Dendritic cell treated with granulocyte-macrophage colony-stimulating factor and Interleukin-4, amounts not matched to agents 40 ng/mL and 50 ng/mL, for 4 days (primary cell): ENCODE measurements at regions not wholly inside any gene's neighbourhood (a gene's known extent, or its start where the extent isn't known, plus 50 kb on each side); places are given as distances from the start of the nearest gene placed in this dataset.
A peak's percentile ranks its signal among the peaks of the same experiment; 100 is the strongest.
"Not testable (repeated sequence)": the region's sequence is repeated elsewhere in the genome, so short reads cannot be mapped to it uniquely, and the experiment has no call there.

Experiments
- H3K27ac Mint-ChIP-seq: one replicate; pipeline ENCODE4 v1.8.0; 2022; ENCODE audit warnings: mild to moderate bottlenecking, mixed read lengths
- H3K27me3 Mint-ChIP-seq: one replicate; pipeline ENCODE4 v1.8.0; 2022; ENCODE audit warnings: mild to moderate bottlenecking, mixed read lengths
- H3K36me3 Mint-ChIP-seq: one replicate; pipeline ENCODE4 v1.8.0; 2022; ENCODE audit warnings: low read depth, mixed read lengths
- H3K4me1 Mint-ChIP-seq: one replicate; pipeline ENCODE4 v1.8.0; 2022; ENCODE audit warnings: low read depth, mixed read lengths
- H3K4me3 Mint-ChIP-seq: one replicate; pipeline ENCODE4 v1.8.0; 2022; ENCODE audit warnings: mild to moderate bottlenecking, moderate library complexity, mixed read lengths
- H3K9me3 Mint-ChIP-seq: one replicate; pipeline ENCODE4 v1.8.0; 2022; ENCODE audit warnings: mixed read lengths
- intact Hi-C: fragments of 100-400 bp; cut with micrococcal nuclease; formaldehyde crosslinking; loops from one replicate; pipeline ENCODE4 v1.15.0; 2022

DNA sequence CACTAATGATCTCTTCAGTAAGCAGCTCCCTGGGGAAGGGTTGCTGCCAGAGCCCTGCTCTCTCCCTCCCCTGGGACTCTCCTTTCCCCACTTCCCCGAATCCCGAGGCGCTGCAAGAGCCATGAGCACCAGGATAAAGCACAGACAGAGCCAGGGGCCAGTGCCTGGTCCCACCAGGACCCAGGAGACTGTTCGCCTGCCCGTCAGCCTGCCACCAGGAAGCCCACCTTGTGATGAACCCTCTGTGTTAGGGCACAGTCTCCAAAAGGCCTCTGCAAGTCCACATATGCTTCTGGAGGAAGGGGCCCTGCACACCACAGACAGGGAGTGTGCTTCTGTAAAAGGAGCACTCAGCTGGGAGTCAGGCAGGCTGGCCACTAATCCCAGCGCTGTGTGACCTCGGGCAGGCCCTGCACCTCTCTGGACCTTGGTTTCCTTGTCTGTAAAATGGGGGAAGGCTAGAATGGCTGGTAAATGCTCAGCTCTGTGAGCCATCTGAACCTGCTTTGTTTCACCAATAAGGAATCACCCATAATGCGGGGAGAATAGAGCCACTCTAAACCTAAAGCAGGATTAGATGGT lies 209.4 kb downstream of the TBC1D2B start:
- intact Hi-C loops, result not testable (repeated sequence)

DNA sequence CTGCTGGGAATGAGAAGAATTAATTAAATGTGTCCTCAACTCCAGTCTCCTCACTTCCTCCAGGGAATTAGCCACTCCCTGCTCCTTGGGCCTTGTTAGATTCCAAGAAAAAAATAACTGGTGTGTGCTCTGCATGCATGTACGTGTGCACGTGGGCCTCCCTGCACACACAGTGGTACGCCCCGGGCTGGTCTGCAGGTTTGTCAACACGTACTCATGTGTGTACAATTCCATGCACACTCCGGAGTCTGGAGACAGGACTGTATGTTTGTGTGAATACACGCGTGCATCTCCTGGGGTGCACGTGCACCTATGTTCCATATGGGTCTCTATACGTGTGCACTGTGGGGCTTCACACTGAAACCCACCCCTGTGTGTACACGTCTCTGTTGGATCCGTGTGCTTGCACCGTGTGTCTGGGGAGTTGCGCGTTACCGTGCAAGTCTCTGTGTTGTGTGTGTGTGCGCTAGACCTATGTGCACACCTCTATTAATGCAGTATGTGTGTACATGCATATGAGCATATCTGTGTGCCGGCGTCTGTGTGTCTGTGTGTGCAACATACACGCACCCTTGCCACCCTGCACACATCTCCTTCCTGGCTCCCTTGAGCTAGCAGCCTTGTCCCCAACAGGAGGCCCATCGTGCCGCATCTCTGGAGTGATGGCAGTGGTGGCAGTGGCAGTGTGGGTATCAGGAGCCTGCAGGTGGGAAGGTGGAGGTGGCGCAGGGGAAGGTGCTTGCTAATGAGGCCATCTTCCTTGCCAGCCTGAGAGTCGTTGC lies 210.1 kb downstream of the TBC1D2B start:
- H3K4me1 Mint-ChIP-seq, result no peaks in the 10 kb centered on the region
- no peak overlapping the region for H3K4me3 Mint-ChIP-seq
- no peak overlapping the region for H3K27ac Mint-ChIP-seq
- no peaks in the 10 kb centered on the region for H3K9me3 Mint-ChIP-seq
- no peaks in the 10 kb centered on the region for H3K36me3 Mint-ChIP-seq
- H3K27me3 Mint-ChIP-seq, result peaks cover 12% of the 10 kb centered on the region
- intact Hi-C loops, result no loop called here

More for the DNA sequence above, 209.4 kb downstream of the TBC1D2B start:
- not testable (repeated sequence) for H3K27ac Mint-ChIP-seq, H3K9me3 Mint-ChIP-seq, H3K4me1 Mint-ChIP-seq, H3K36me3 Mint-ChIP-seq, H3K4me3 Mint-ChIP-seq
- H3K27me3 Mint-ChIP-seq, result peaks cover 12% of the 10 kb centered on the region

DNA sequence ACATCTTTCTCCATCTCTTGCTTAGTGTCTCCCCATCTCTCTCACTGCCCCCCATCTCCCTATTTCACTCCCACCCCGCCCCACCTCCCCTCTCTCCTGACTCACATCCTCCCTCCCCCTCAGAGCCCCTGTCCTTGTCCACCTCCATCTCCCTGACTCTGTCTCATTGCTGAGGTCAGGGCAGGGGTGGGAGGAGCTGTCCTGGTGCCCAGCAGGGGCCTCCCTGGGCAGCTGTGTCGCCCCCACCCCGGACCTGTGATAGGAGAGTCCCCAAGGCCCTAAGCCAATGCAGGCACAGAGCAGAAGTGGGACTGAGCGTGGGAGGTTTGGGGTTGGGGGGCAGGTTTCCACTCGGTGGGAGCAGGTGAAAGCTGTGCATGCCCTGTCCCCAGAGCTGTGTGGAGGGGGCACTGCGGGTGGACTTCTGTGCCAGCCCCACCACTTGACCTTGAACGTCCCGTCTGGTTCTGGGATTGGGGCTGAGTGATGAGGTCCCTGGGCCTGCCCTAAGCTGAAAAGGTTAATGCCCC lies 210.8 kb downstream of the TBC1D2B start:
- H3K4me1 Mint-ChIP-seq, result no peaks in the 10 kb centered on the region
- no peaks in the 10 kb centered on the region for H3K36me3 Mint-ChIP-seq
- H3K9me3 Mint-ChIP-seq, result no peaks in the 10 kb centered on the region
- H3K27me3 Mint-ChIP-seq, result peaks cover 12% of the 10 kb centered on the region
- no peak overlapping the region for H3K27ac Mint-ChIP-seq
- intact Hi-C loops, result no loop called here
- H3K4me3 Mint-ChIP-seq, result no peak overlapping the region

DNA sequence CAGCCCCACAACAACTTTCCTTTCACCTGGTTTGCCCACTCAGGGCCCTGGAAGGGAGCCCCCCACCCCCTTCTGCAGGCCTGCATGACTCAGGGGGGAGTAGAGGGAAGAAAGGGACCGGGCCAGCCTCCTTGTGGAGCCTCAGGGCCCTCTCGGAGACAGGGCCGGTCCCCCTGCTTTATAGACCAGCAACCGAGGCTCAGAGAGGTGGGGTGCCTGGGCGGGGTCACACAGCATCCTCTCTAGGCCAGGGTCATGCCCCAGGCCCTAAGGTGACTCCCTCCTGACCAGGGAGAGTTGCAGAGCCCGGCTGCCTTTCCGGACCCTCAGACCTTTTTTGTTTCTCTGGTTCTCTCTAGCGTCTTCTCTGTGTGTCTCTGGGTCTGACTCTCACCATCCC lies 211.3 kb downstream of the TBC1D2B start:
- H3K27me3 Mint-ChIP-seq, result peaks cover 8% of the 10 kb centered on the region
- intact Hi-C loops, result no loop called here
- no peaks in the 10 kb centered on the region for H3K36me3 Mint-ChIP-seq
- no peaks in the 10 kb centered on the region for H3K9me3 Mint-ChIP-seq
- H3K27ac Mint-ChIP-seq, result no peak overlapping the region
- no peak overlapping the region for H3K4me3 Mint-ChIP-seq
- H3K4me1 Mint-ChIP-seq, result no peaks in the 10 kb centered on the region

DNA sequence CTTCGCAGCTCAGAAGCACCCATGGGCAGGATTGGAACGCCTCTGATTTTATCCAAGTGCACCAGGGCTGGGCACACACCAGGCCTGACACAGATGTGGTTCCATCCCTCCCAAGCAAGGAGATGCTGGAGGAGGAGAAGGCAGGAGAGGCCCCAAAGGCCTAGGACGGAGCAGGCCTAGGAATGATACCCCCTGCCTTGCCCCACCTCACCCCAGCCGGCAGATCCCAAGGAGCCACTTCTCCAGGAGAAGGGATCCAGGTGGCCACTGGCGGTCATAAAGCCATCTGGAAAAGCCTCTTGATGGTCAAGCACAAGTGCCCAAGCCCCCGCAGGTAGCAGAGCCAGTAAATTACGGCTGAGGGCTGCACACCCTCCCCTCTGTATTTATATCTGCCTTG lies 211.8 kb downstream of the TBC1D2B start:
- peaks cover 5% of the 10 kb centered on the region for H3K27me3 Mint-ChIP-seq
- H3K36me3 Mint-ChIP-seq, result no peaks in the 10 kb centered on the region
- no peaks in the 10 kb centered on the region for H3K9me3 Mint-ChIP-seq
- H3K4me1 Mint-ChIP-seq, result no peaks in the 10 kb centered on the region
- no peak overlapping the region for H3K4me3 Mint-ChIP-seq
- H3K27ac Mint-ChIP-seq, result no peak overlapping the region
- intact Hi-C loops, result no loop called here

DNA sequence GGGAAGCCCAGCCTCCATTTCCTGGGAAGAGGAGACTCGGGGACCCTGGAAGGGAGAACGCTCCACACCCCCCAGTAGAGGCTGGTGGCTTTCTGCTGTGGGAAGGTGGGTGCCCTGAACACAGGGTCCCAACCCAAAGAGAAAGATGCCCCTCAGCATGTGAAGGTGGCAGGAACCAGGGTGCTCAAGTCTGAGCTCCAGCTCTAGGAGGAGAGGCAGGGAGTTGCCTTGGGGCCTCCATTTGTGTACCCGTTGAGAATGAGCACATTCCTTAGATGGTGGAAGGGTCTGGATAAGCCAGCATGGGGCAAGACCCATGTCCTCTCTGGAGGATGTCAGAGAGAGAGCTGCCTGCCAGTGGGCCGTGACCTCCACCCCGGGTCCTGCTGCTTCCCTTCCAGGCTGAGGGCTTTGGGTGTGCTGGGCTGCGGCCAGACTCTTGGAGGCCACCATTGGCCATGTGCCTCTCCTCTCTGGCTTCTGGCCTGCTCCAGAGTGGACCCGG lies 212.4 kb downstream of the TBC1D2B start:
- no peaks in the 10 kb centered on the region for H3K9me3 Mint-ChIP-seq
- intact Hi-C loops, result no loop called here
- no peaks in the 10 kb centered on the region for H3K4me1 Mint-ChIP-seq

DNA sequence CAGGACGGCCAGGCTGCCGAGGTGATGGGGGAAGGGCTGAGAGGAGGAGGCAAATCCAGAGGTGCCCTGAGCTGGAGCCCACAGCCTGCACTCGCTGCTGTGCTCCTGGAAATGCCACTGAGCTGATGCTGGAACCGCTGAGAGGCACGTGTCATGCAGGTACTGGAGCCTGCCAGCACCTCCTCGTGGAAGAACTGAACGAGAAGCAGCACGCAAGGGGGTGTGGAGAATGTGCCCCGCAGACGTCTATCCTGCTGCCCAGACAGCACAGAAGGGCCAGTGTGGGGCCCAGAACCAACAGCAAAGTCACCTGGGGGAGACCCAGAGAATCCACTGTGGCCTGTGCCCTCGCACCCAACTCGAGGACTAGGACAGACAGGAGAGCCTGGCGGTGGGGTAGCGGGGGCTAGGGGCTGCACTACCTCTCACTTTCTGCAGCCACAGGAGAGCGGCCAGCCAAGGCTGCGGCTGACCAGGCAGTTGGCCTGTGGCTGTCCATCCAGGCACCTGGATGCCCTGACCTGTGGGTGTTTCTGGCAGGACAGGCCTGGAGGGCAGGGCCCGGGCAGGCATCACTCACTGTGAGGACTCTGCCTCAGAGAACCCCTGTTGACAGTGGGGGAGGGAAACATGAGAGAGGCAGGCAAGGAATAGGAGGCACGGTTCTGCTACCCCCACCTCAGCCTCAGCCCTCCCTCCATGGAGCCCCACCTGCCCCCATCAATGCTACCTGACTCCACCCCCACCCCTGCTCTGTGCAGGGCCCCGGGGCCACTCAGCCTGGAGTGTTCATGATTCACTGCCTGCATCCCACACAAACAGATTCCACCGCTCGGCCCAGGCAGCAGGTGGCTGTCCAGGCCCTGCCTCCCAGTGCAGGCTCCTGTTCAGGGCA lies 213.1 kb downstream of the TBC1D2B start:
- intact Hi-C loops, result no loop called here
- no peaks in the 10 kb centered on the region for H3K36me3 Mint-ChIP-seq
- peaks cover 6% of the 10 kb centered on the region for H3K4me1 Mint-ChIP-seq
- H3K4me3 Mint-ChIP-seq, result no peak overlapping the region
- no peak overlapping the region for H3K27ac Mint-ChIP-seq
- no peaks in the 10 kb centered on the region for H3K27me3 Mint-ChIP-seq
- no peaks in the 10 kb centered on the region for H3K9me3 Mint-ChIP-seq

More for the DNA sequence above, 212.4 kb downstream of the TBC1D2B start:
- H3K27me3 Mint-ChIP-seq, result peaks cover 3% of the 10 kb centered on the region
- no peaks in the 10 kb centered on the region for H3K36me3 Mint-ChIP-seq
- H3K27ac Mint-ChIP-seq, result no peak overlapping the region
- no peak overlapping the region for H3K4me3 Mint-ChIP-seq

DNA sequence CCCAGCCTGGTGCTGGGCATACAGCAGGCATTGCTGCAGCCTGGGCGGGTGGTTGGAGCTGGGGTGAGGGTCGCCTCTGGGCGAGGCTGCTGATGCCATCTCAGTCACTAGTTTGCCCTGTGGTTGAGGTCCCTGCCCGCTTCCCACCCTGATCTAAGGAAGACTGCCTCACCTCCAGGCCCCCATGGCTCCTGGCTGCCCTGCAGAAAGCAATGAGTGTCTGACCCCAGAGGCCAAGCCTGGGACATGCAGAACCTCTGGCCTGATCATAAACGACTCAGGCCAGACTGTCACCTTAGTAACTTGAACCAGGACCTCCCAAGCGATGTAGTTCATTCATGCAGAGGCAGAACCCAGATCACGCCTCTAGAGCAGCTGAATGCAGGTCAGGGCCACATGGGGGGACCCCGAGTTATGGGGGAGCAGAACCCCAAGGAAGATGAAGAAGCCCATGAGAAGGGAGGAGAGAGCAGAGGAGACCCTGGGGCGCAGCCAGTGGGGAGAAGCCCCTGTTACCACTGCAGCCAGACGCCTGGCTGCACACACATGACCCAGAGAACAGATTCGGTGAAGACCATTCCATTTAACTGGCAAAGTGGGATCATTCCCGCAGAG lies 213.9 kb downstream of the TBC1D2B start:
- no peak overlapping the region for H3K4me3 Mint-ChIP-seq
- no peak overlapping the region for H3K27ac Mint-ChIP-seq
- H3K36me3 Mint-ChIP-seq, result no peaks in the 10 kb centered on the region
- peaks cover 13% of the 10 kb centered on the region for H3K4me1 Mint-ChIP-seq
- intact Hi-C loops, result no loop called here
- no peaks in the 10 kb centered on the region for H3K27me3 Mint-ChIP-seq
- H3K9me3 Mint-ChIP-seq, result no peaks in the 10 kb centered on the region

DNA sequence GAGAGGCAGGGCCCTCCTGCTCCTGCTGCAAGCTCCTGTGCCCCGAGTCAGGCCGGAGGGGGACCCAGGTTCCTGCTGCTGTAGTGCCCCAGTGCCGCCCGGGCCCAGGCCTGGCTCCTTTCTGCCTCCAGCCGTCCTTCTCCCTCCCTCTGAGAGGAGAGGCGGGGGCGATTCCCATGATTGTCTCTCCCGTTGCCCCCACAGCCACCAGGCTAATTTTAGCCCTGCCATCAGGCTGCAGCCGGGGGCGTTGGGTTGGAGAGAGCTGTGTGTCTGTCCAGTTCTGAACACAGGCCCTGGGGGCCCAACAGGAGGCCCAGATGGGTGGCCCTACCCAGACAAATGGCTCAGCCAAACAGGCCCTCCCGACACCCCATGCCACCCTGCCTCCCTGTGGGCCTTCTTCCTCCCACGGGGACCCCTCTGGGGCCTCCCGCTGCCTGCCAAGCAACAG lies 214.8 kb downstream of the TBC1D2B start:
- Mint-ChIP-seq H3K36me3 (no peaks in the 10 kb centered on the region), H3K4me3 (no peak overlapping the region), H3K9me3 (no peaks in the 10 kb centered on the region), H3K27ac (no peak overlapping the region), H3K27me3 (no peaks in the 10 kb centered on the region), H3K4me1 (peaks cover 17% of the 10 kb centered on the region)
- intact Hi-C loops, result no loop called here

DNA sequence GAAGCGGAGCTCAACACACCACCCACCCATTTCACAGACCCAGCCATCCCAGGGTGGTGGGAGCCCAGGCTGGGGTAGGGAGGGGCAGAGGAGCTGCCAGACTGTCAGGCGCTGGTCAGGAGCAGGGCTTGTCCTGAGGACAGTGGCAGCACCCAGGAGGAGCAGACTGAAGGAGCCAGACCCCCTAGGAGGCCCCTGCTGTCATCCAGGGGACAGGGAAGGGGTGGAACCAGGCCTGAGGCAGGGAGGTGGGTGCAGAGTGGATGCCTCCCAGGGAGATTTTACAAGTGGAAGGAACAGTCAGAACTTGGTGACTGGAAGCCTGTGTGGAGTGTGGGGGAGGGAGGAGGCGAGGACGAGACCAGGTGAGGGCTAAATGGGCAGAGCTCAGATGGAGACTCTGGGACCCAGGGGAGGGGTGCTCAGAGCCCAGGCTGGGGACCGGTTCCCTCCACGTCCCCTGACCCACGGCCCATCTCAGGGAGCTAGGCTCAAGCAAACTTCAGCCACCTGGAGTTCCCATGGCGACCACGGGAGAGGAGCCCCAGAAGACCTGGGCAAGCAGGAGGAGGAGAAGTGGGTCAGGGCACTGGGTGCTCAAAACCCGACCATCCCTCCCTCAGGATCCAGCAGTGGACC lies 215.4 kb downstream of the TBC1D2B start:
- H3K9me3 Mint-ChIP-seq, intact Hi-C loops, H3K4me3 Mint-ChIP-seq, H3K27ac Mint-ChIP-seq, H3K36me3 Mint-ChIP-seq, H3K27me3 Mint-ChIP-seq: not testable (repeated sequence)
- H3K4me1 Mint-ChIP-seq, result peaks cover 17% of the 10 kb centered on the region

DNA sequence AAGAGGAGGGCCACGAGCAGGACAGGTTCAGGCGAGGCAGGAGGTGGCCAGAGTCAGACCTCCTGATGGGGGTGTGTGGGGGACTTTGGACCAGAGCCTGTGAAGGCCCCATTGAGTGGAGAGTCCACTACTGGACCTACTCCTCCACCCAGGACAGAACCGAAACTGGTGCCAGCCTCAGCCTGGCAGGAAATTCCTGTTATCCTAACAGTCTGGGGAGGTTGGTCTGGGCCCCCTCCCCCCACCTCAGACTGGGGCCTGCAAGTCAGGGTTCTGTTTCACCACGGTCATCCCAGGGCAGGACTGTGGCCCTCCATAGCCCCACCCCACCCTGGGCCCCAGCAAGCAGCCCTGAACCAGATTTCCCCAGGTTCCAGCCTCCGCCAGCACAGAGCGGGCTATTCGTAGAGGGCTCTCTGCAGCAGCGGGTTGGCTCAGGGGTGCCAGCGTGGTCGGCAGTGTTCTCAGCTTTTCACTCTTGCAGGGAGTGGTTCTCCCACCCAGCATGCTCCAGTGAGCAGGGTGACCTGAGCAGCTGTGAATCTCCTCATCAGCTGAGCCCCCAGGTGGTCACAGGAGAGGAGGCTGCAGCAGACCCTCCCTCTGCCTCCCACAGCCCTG lies 217.3 kb downstream of the TBC1D2B start:
- Mint-ChIP-seq H3K27ac (peak overlapping the region; percentile 28), H3K4me3 (no peak overlapping the region), H3K9me3 (no peaks in the 10 kb centered on the region), H3K4me1 (peaks cover 17% of the 10 kb centered on the region), H3K36me3 (no peaks in the 10 kb centered on the region), H3K27me3 (no peaks in the 10 kb centered on the region)
- intact Hi-C loops, result no loop called here

DNA sequence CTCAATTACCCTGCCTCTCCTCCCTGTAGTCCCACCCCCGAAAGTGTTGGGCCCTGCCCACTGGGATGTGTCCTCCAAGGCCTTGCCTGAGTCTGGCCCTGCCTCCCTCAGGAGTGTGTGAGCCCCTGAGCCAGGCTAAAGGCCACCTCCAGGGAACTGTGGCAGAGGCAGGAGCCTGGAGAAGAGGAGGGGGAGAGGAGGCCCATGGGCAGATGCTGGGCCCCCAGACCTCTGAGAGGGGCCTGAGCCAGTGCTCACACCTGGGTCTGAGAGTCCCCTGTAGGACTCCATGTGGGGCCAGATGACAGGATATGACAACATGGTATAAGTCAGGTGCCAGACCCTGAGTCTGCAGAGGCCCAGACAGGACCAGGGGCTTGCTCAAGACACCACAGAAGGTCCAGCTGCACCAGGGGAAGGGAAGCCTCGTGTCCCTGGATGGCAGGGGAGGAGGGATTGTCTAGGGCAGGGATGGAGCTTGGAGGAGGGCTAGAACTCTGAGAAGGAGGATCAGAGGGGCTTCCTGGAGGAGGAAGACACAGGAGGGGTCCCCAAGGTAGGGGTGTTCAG lies 217.9 kb downstream of the TBC1D2B start:
- Mint-ChIP-seq H3K4me1 (peaks cover 17% of the 10 kb centered on the region), H3K36me3 (no peaks in the 10 kb centered on the region), H3K4me3 (no peak overlapping the region), H3K27ac (peak overlapping the region; percentile 28), H3K27me3 (peaks cover 3% of the 10 kb centered on the region), H3K9me3 (no peaks in the 10 kb centered on the region)
- intact Hi-C loops, result no loop called here
